H1 (cell line): ENCODE measurements at regions not wholly inside any gene's neighbourhood (a gene's known extent, or its start where the extent isn't known, plus 50 kb on each side); places are given as distances from the start of the nearest gene placed in this dataset.
A peak's percentile ranks its signal among the peaks of the same experiment; 100 is the strongest.

ENCODE experiments used
- CTCF ChIA-PET: fragments of 300-600 bp; sonication (Branson Sonifier 250); formaldehyde crosslinking; loops from one replicate; lab custom pipeline; 2021; ENCODE audit not compliant: partially characterized antibody; lab: Charles Lee
- POLR2A ChIA-PET: fragments of 300-600 bp; sonication (Branson Sonifier 250); formaldehyde crosslinking; loops from one replicate; lab custom pipeline; 2021; ENCODE audit warnings: inconsistent platforms; ENCODE audit not compliant: partially characterized antibody; lab: Charles Lee
- DNase-seq, 2 experiments: peaks; one replicate each; pipeline versions ENCODE4 v3.0.0 to v3.0.0-alpha.2; 2010 to 2022; ENCODE audit warnings: low spot score in 2 of 2, low read depth in 1 of 2, mixed read lengths in 1 of 2
- FAIRE-seq: peaks from 2 replicates; lab custom pipeline; 2011; peaks lifted over from hg19 to GRCh38; lab: Jason Lieb, UNC
- H2AFZ ChIP-seq: 2 replicates; pipeline ENCODE4 v1.8.1; 2012; ENCODE audit warnings: low read length, inconsistent platforms
- H2AK5ac ChIP-seq: 2 replicates; pipeline ENCODE4 v1.6.1; 2013; ENCODE audit warnings: low read depth, low read length
- H2BK120ac ChIP-seq: replicated peaks from 2 replicates; pipeline ENCODE3; 2013; ENCODE audit warnings: low read depth, low read length, inconsistent platforms
- H2BK12ac ChIP-seq: 2 replicates; pipeline ENCODE4 v1.6.1; 2013; ENCODE audit warnings: low read depth, low read length
- H2BK15ac ChIP-seq: 2 replicates; pipeline ENCODE4 v1.6.1; 2013; ENCODE audit warnings: low read length
- H2BK20ac ChIP-seq: 2 replicates; pipeline ENCODE4 v1.6.1; 2013; ENCODE audit warnings: low read length
- H2BK5ac ChIP-seq: 2 replicates; pipeline ENCODE4 v1.6.1; 2013; ENCODE audit warnings: low read depth, low read length
- H3K14ac ChIP-seq: 2 replicates; pipeline ENCODE4 v1.6.1; 2013; ENCODE audit warnings: inconsistent platforms; ENCODE audit not compliant: insufficient read length
- H3K18ac ChIP-seq: 2 replicates; pipeline ENCODE4 v1.6.1; 2013; ENCODE audit warnings: low read length; ENCODE audit errors: extremely low read depth
- H3K23ac ChIP-seq: 2 replicates; pipeline ENCODE4 v1.6.1; 2013; ENCODE audit warnings: inconsistent platforms; ENCODE audit not compliant: insufficient read length
- H3K23me2 ChIP-seq: 2 replicates; pipeline ENCODE4 v1.6.1; 2013; ENCODE audit warnings: low read depth, low read length
- H3K27ac ChIP-seq: 2 replicates; pipeline ENCODE4 v1.6.1; 2011; ENCODE audit warnings: low read depth, low read length, inconsistent platforms
- H3K27me3 ChIP-seq, 4 experiments: replicated peaks in 1 of 4; 1 replicate in 1 of 4; 2 replicates in 3 of 4; pipeline versions ENCODE4 v1.6.1 to v1.8.1; 2011 to 2013; ENCODE audit warnings: low read length in 3 of 4, mild to moderate bottlenecking in 3 of 4, inconsistent platforms in 2 of 4, mixed read lengths in 2 of 4, moderate library complexity in 1 of 4; ENCODE audit not compliant: control insufficient read depth in 3 of 4, insufficient read depth in 3 of 4; ENCODE audit errors: extremely low read depth in 1 of 4
- H3K36me3 ChIP-seq, 4 experiments: 2 replicates each; pipeline versions ENCODE4 v1.6.1 to v1.8.1; 2011 to 2013; ENCODE audit warnings: mild to moderate bottlenecking in 4 of 4, low read length in 3 of 4, moderate library complexity in 2 of 4, control low read depth in 1 of 4, inconsistent platforms in 1 of 4; ENCODE audit not compliant: insufficient read depth in 4 of 4, control insufficient read depth in 2 of 4
- H3K4ac ChIP-seq: replicated peaks from 2 replicates; pipeline ENCODE3; 2013; ENCODE audit warnings: low read length, low read depth, mixed read lengths, inconsistent platforms; ENCODE audit not compliant: insufficient read length
- H3K4me1 ChIP-seq, 4 experiments: replicated peaks in 1 of 4; 1 replicate in 1 of 4; 2 replicates in 3 of 4; pipeline versions ENCODE4 v1.6.1 to v1.8.1; 2011 to 2013; ENCODE audit warnings: low read length in 3 of 4, inconsistent platforms in 2 of 4, mixed read lengths in 1 of 4; ENCODE audit not compliant: insufficient read depth in 4 of 4, control insufficient read depth in 3 of 4
- H3K4me2 ChIP-seq, 2 experiments: 2 replicates each; pipeline versions ENCODE4 v1.6.1 to v1.8.1; 2011 to 2013; ENCODE audit warnings: low read depth in 2 of 2, low read length in 2 of 2, control low read depth in 1 of 2, inconsistent platforms in 1 of 2, mild to moderate bottlenecking in 1 of 2; ENCODE audit not compliant: insufficient read depth in 1 of 2
- H3K4me3 ChIP-seq, 4 experiments: fragments of 200-600, 300-600 bp in 1 of 4; sonication (generic), shearing (Covaris generic), sonication (Bioruptor Twin) in 1 of 4; 2 replicates each; pipeline versions ENCODE4 v1.5.1 to v1.8.1; 2011 to 2016; ENCODE audit warnings: low read length in 4 of 4, low read depth in 3 of 4, control low read depth in 2 of 4, inconsistent platforms in 2 of 4, mild to moderate bottlenecking in 2 of 4, mixed read lengths in 1 of 4, moderate library complexity in 1 of 4; ENCODE audit not compliant: insufficient read depth in 2 of 4; ENCODE audit errors: extremely low read depth in 1 of 4
- H3K56ac ChIP-seq: replicated peaks from 2 replicates; pipeline ENCODE3; 2013; ENCODE audit warnings: low read depth, mild to moderate bottlenecking, mixed read lengths, low read length, inconsistent platforms; ENCODE audit not compliant: insufficient read length
- H3K79me1 ChIP-seq: 2 replicates; pipeline ENCODE4 v1.6.1; 2013; ENCODE audit warnings: low read depth, low read length, control low read depth
- H3K79me2 ChIP-seq, 2 experiments: 2 replicates each; pipeline versions ENCODE4 v1.6.1 to v1.8.1; 2012 to 2013; ENCODE audit warnings: low read length in 2 of 2, mild to moderate bottlenecking in 2 of 2, inconsistent platforms in 1 of 2; ENCODE audit not compliant: insufficient read depth in 2 of 2, control insufficient read depth in 1 of 2
- H3K9ac ChIP-seq, 4 experiments: replicated peaks in 1 of 4; 1 replicate in 1 of 4; 2 replicates in 3 of 4; pipeline versions ENCODE4 v1.6.1 to v1.8.1; 2011 to 2013; ENCODE audit warnings: low read depth in 3 of 4, low read length in 3 of 4, control low read depth in 2 of 4, mild to moderate bottlenecking in 2 of 4, moderate library complexity in 2 of 4, inconsistent platforms in 1 of 4; ENCODE audit errors: extremely low read depth in 1 of 4
- H3K9me3 ChIP-seq, 2 experiments: 2 replicates each; pipeline versions ENCODE4 v1.6.1 to v1.8.1; 2012 to 2013; ENCODE audit warnings: mild to moderate bottlenecking in 2 of 2, moderate library complexity in 2 of 2, control low read depth in 1 of 2, inconsistent platforms in 1 of 2, low read depth in 1 of 2, low read length in 1 of 2, mixed read lengths in 1 of 2; ENCODE audit not compliant: insufficient read depth in 2 of 2
- H4K20me1 ChIP-seq, 2 experiments: replicated peaks in 1 of 2; 2 replicates each; pipeline versions ENCODE3 to v1.8.1; 2011 to 2013; ENCODE audit warnings: inconsistent platforms in 2 of 2, low read length in 2 of 2, mild to moderate bottlenecking in 1 of 2; ENCODE audit not compliant: insufficient read depth in 2 of 2, control insufficient read depth in 1 of 2
- H4K5ac ChIP-seq: 2 replicates; pipeline ENCODE4 v1.6.1; 2013; ENCODE audit warnings: low read length, low read depth, mixed read lengths, inconsistent platforms; ENCODE audit not compliant: insufficient read length
- H4K8ac ChIP-seq: 2 replicates; pipeline ENCODE4 v1.8.0; 2013; ENCODE audit warnings: mild to moderate bottlenecking, moderate library complexity, low read length, inconsistent platforms; ENCODE audit not compliant: insufficient read depth; ENCODE audit errors: extremely low read depth
- H4K91ac ChIP-seq: replicated peaks from 2 replicates; pipeline ENCODE3; 2013; ENCODE audit warnings: low read length, mixed read lengths, inconsistent platforms; ENCODE audit not compliant: insufficient read length
- KDM5A ChIP-seq: fragments of 200-600 bp; IDR thresholded peaks from 2 replicates; pipeline ENCODE4 v1.7.1; 2012; ENCODE audit warnings: mild to moderate bottlenecking, low read length, inconsistent platforms, mixed read lengths
- RAD21 ChIP-seq, 2 experiments: IDR thresholded peaks in 1 of 2; conservative IDR thresholded peaks in 1 of 2; 2 replicates each; pipeline ENCODE4 v1.6.1; 2011; ENCODE audit warnings: low read depth in 2 of 2, low read length in 2 of 2, improper control_type of control experiment in 1 of 2, inconsistent platforms in 1 of 2, mild to moderate bottlenecking in 1 of 2, moderate library complexity in 1 of 2
- TEAD4 ChIP-seq: IDR thresholded peaks from 2 replicates; pipeline ENCODE4 v1.6.1; 2012; ENCODE audit warnings: low read depth, low read length, inconsistent platforms, mixed read lengths
- YY1 ChIP-seq: IDR thresholded peaks from 2 replicates; pipeline ENCODE4 v1.6.1; 2011; ENCODE audit warnings: low read depth, mild to moderate bottlenecking, low read length
- WGBS, 2 experiments: shearing (Covaris generic) in 1 of 2; methylation state at CpG; one replicate each; pipeline versions ENCODE4 v1.1.6 to v1.1.7; 2013 to 2015; ENCODE audit warnings: low lambda C conversion rate in 2 of 2, mixed read lengths in 2 of 2, inconsistent platforms in 1 of 2, low coverage in 1 of 2, missing lambda C conversion rate in 1 of 2; ENCODE audit not compliant: insufficient replicate concordance in 2 of 2, insufficient coverage in 1 of 2, insufficient read length in 1 of 2; ENCODE audit errors: extremely low coverage in 1 of 2, missing lambda C conversion rate in 1 of 2; 5-methylcytosine and 5-hydroxymethylcytosine counted together
- TF ChIP-seq, protein P1 (sequence below), 3 experiments: IDR thresholded peaks; 1 replicate in 2 of 3; 2 replicates in 1 of 3; pipeline versions ENCODE4 v1.5.1 to v1.6.1; 2011; ENCODE audit warnings: low read length in 3 of 3, mild to moderate bottlenecking in 3 of 3, inconsistent platforms in 2 of 3, low read depth in 1 of 3, moderate library complexity in 1 of 3; ENCODE audit not compliant: insufficient read depth in 1 of 3; ENCODE audit errors: control extremely low read depth in 1 of 3

DNA sequence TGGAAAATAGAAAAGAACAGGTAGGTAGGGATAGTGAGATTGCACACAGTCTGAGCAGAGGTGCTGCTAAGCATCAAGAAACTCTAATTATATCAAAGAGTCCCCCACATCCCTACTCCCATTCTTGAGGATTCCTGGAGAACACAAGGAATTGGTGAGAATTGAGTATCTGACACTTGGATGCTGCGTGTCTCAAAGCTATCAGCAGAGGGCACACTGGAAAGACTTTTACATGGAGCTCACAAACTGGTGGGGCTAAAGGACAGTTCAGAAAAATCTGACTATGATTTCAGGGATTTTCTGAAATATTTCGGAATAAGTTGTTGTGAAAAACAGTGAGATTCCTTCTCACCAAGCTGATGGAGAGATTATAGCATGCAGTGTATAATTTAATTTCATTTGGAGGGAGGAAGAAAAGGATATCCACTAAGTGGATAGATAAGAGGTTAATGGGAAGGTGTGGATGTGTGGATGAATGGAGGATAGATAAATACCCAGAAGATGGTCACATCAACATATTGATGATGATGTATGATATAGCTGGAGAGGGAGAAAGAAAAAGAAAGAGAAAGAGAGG, 215.4 kb upstream of the DEFB112 start:
- no peak overlapping the region for H3K27ac ChIP-seq
- no peak overlapping the region for H2BK120ac ChIP-seq
- no peaks in the 10 kb centered on the region for H4K20me1 ChIP-seq
- no peak overlapping the region for H2BK20ac ChIP-seq
- H3K9me3 ChIP-seq, result peaks cover 12 to 14% of the 10 kb centered on the region in 2 experiments
- H3K36me3 ChIP-seq, result no peaks in the 10 kb centered on the region; a peak in 1 of 8 replicates
- no peak for DNase-seq
- no peak overlapping the region for H4K8ac ChIP-seq
- no peaks in the 10 kb centered on the region for H3K23me2 ChIP-seq
- H3K4me2 ChIP-seq, result no peak overlapping the region
- no peak overlapping the region for H3K18ac ChIP-seq
- no peak overlapping the region for H2AK5ac ChIP-seq
- no peaks in the 10 kb centered on the region for H3K79me2 ChIP-seq
- no peak overlapping the region for H3K4me3 ChIP-seq
- H4K91ac ChIP-seq, result no peak overlapping the region
- H3K79me1 ChIP-seq, result no peaks in the 10 kb centered on the region
- H3K4me1 ChIP-seq, result no peaks in the 10 kb centered on the region
- no peaks in the 10 kb centered on the region for H3K27me3 ChIP-seq
- H2AFZ ChIP-seq, result no peak overlapping the region
- ChIA-PET POLR2A (no interaction called here), CTCF (interaction anchor here (0.7 to 2.6 kb wide), 16 partner anchors 9 to 426 kb away, joined by 3 to 28 read pairs (median 3); no protein-coding TSS in a partner anchor)
- H3K23ac ChIP-seq, result no peak overlapping the region
- no peak overlapping the region for H3K4ac ChIP-seq
- H2BK5ac ChIP-seq, result no peak overlapping the region
- no peak overlapping the region for H3K14ac ChIP-seq
- H3K56ac ChIP-seq, result no peak overlapping the region
- H3K9ac ChIP-seq, result no peak overlapping the region
- H4K5ac ChIP-seq, result no peak overlapping the region
- 40% methylated on average over 2 of the region's 2 CpGs; no CpG with 5 or more reads in 1 of the 2 experiments for WGBS, 2 experiments
- H2BK15ac ChIP-seq, result no peak overlapping the region
- FAIRE-seq, result peak; percentile 89
- TF ChIP-seq KDM5A (no peak), TEAD4 (no peak), YY1 (no peak), RAD21 (IDR thresholded peaks at IDR 0.05 in 1 of 2, conservative IDR thresholded peaks at IDR 0.05 in 1 of 2; ENCODE audit: low read depth in 2 of 2, low read length in 2 of 2) (peak; percentile 68)
- TF ChIP-seq, protein P1, sequence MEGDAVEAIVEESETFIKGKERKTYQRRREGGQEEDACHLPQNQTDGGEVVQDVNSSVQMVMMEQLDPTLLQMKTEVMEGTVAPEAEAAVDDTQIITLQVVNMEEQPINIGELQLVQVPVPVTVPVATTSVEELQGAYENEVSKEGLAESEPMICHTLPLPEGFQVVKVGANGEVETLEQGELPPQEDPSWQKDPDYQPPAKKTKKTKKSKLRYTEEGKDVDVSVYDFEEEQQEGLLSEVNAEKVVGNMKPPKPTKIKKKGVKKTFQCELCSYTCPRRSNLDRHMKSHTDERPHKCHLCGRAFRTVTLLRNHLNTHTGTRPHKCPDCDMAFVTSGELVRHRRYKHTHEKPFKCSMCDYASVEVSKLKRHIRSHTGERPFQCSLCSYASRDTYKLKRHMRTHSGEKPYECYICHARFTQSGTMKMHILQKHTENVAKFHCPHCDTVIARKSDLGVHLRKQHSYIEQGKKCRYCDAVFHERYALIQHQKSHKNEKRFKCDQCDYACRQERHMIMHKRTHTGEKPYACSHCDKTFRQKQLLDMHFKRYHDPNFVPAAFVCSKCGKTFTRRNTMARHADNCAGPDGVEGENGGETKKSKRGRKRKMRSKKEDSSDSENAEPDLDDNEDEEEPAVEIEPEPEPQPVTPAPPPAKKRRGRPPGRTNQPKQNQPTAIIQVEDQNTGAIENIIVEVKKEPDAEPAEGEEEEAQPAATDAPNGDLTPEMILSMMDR (IDR thresholded peaks at IDR 0.05; ENCODE audit: control extremely low read depth in 1 of 3, insufficient read depth in 1 of 3, low read depth in 1 of 3, low read length in 3 of 3), result peak in 2 of 3 experiments; percentile 63 to 67; a peak in 3 of 4 replicates
- no peak overlapping the region for H2BK12ac ChIP-seq
